Left ventricle myocardium superior (tissue), 1 donor: ENCODE measurements at regions not wholly inside any gene's neighbourhood (a gene's known extent, or its start where the extent isn't known, plus 50 kb on each side); places are given as distances from the start of the nearest gene placed in this dataset.

ENCODE experiments used
- ATAC-seq: fragments of 200-7000 bp; cut with Tn5 transposase; one replicate; pipeline ENCODE4 v1.9.1; 2020; ENCODE audit warnings: mild to moderate bottlenecking, moderate library complexity
- DNase-seq: peaks from one replicate; pipeline ENCODE4 v3.0.0-alpha.2; 2020
- intact Hi-C: fragments of 100-400 bp; cut with micrococcal nuclease; formaldehyde crosslinking; loops from one replicate; pipeline ENCODE4 v1.11.0; 2022
- donor health status: DM: no; HTN: yes; CAD: no; lungs with severe emphysema.

- no peak for ATAC-seq
Observed at GRCh38 chr20:24755411-24755922, 193.6 kb upstream of the CST7 start.

GRCh38 chr20:24756292-24757025, 192.6 kb upstream of the CST7 start:
- ATAC-seq (no peak), DNase-seq (no peak)
- intact Hi-C loops: no loop called here

More at GRCh38 chr20:24755411-24755922, 193.6 kb upstream of the CST7 start:
- intact Hi-C loops: no loop called here
- no peak for DNase-seq

GRCh38 chr20:24761220-24762065, 187.6 kb upstream of the CST7 start:
- ATAC-seq (no peak), DNase-seq (no peak)
- intact Hi-C loops: no loop called here

GRCh38 chr20:24762371-24762770, 186.7 kb upstream of the CST7 start:
- DNase-seq (no peak), ATAC-seq (no peak)
- intact Hi-C loops: no loop called here

- no peak for ATAC-seq
- no peak for DNase-seq
- intact Hi-C loops: no loop called here
Observed at GRCh38 chr20:24762791-24763350, 186.2 kb upstream of the CST7 start.

GRCh38 chr20:24763386-24764026, 185.6 kb upstream of the CST7 start:
- intact Hi-C loops: no loop called here
- ATAC-seq (no peak), DNase-seq (no peak)

GRCh38 chr20:24764027-24764793, 184.9 kb upstream of the CST7 start:
- no peak for ATAC-seq

GRCh38 chr20:24764794-24765202, 184.3 kb upstream of the CST7 start:
- ATAC-seq: no peak
- intact Hi-C loops: no loop called here
- no peak for DNase-seq

More at GRCh38 chr20:24764027-24764793, 184.9 kb upstream of the CST7 start:
- DNase-seq: no peak
- intact Hi-C loops: no loop called here

- intact Hi-C loops: no loop called here
- DNase-seq: no peak
- no peak for ATAC-seq
Observed at GRCh38 chr20:24765316-24766142, 183.5 kb upstream of the CST7 start.

GRCh38 chr20:24766143-24766527, 182.9 kb upstream of the CST7 start:
- DNase-seq (no peak), ATAC-seq (no peak)
- intact Hi-C loops: no loop called here

GRCh38 chr20:24766826-24767622, 182.0 kb upstream of the CST7 start:
- ATAC-seq: no peak
- no peak for DNase-seq
- intact Hi-C loops: no loop called here

- DNase-seq (no peak), ATAC-seq (no peak)
- intact Hi-C loops: no loop called here
Observed at GRCh38 chr20:24767623-24768100, 181.4 kb upstream of the CST7 start.

GRCh38 chr20:24768201-24768636, 180.8 kb upstream of the CST7 start:
- intact Hi-C loops: no loop called here
- DNase-seq (no peak), ATAC-seq (no peak)

- ATAC-seq: no peak
- DNase-seq: no peak
- intact Hi-C loops: no loop called here
Observed at GRCh38 chr20:24768713-24769601, 180.1 kb upstream of the CST7 start.

- ATAC-seq (no peak), DNase-seq (no peak)
- intact Hi-C loops: no loop called here
Observed at GRCh38 chr20:24769878-24770627, 179.0 kb upstream of the CST7 start.
